Astrocyte (in vitro differentiated cells and primary cell): ENCODE measurements at regions not wholly inside any gene's neighbourhood (a gene's known extent, or its start where the extent isn't known, plus 50 kb on each side); places are given as distances from the start of the nearest gene placed in this dataset.

Experiments
- CTCF ChIP-seq: IDR thresholded peaks from 2 replicates; pipeline ENCODE4 v1.5.1; 2011; ENCODE audit warnings: low read depth, mild to moderate bottlenecking, inconsistent platforms, low read length, moderate library complexity; ENCODE audit not compliant: insufficient read depth
- EZH2 ChIP-seq: IDR thresholded peaks from 2 replicates; pipeline ENCODE4 v1.6.1; 2012; ENCODE audit warnings: mild to moderate bottlenecking, low read length, inconsistent platforms; ENCODE audit not compliant: insufficient read depth

- no peak for TF ChIP-seq CTCF
- no peak for TF ChIP-seq EZH2
Observed at GRCh38 chr10:61023053-61023452, 79.1 kb upstream of the RHOBTB1 start.
